ENCODE measurements at regions not wholly inside any gene's neighbourhood (a gene's known extent, or its start where the extent isn't known, plus 50 kb on each side); places are given as distances from the start of the nearest gene placed in this dataset.
"Not testable (repeated sequence)": the region's sequence is repeated elsewhere in the genome, so short reads cannot be mapped to it uniquely, and the experiment has no call there.

DNA sequence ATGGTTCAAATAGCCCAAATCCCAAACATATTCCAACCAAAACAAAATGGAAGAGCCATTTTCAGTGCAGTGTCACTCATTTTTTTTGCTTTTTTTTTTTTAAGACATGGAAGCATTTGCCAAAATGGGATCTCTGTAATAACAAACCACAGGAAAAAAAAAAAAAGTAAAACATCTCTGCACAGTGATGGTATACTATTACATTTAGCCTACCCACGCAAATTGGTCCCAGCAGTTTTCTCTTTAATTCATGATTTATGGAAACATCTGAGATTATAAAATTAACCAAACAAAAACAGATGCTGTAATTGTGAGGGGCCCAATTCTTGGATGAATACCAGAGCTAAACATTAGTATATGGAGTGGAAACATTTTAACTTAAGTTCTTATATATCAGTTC is 566.6 kb downstream of the ZNF608 start:
- DNase-seq: no peak

DNA sequence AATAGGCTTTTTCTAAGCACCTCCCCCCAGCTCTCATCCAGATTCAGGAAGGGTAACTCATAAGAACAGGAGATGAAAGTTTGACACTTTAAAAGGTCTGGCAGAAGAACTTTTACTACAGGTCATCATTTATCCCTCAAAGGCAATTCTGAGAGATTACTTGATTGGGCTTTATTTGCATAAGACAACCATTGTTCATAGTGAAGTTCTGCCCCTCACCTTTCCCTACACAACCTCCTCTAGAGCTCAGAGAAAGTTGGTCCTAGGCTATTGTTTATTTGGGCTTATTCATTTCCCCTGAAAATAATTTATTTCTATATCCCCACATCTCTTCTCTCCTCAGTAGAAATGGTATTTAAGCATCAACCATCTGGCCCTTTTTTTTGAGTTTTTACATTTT is 568.4 kb downstream of the ZNF608 start:
- no peak for DNase-seq

DNA sequence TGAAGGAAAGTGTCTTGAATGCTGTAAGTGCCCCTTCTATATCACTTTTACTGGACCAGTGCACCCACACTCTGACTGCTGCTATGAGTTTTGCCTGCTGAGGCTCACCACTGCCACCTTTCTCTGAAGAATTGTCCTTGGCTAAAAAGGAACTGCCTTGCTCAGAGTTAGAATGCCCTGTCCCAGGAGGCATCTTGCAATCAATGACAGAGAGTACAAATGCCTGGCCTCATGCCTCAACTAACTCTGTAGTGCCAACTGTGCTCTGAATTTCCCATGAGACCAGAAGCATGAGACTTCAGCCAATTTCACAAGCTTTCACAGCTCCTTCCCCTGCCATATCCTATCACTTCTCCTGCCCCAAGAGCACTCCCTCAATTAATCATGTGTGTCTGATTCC is 569.7 kb downstream of the ZNF608 start:
- no peak for DNase-seq

DNA sequence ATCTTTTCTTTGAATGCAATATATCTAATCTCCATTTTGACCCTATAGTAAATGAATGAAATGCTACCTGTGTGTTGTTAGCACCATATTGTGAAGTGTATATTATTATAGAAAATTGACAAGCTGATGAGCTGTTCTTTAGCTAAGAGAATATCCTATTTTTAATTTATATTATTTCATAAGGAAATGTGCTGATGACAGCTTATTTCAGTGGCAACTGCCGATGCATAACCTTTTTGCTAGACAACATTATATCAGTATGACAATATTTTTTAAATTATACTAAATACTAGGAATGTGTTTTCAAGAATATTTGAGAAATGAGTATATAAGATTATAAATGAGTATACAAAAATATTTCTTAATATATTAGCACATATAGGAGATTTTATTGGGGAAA is 573.1 kb downstream of the ZNF608 start:
- DNase-seq: no peak

DNA sequence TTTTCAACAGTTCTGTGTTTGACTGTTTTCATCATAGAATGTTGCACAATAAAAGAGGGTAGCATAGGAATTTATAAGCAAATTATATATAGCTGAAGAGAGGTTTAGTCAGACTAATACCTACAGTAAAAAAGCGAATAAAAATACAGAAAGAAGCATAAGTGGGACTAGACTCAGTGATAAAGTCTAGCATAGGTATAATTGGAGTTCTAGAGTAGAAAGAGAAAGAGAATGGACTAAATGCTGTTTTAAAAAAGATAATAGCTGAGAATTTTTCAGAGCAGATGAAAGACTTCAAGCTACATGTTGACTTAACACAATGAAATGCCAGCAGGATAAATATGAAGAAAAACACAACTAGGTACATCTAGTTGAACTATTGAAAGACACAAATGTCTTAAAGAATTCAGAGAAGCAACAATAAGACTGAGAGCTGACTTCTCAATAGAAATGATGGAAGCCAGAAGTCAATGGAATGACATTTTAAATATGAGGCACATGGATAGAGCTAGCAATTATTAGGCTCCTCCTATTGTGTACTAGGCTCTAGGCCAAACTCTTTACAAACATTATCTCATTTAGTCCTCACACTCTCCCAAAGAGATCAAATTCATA is 573.9 kb downstream of the ZNF608 start:
- no peak for DNase-seq

DNA sequence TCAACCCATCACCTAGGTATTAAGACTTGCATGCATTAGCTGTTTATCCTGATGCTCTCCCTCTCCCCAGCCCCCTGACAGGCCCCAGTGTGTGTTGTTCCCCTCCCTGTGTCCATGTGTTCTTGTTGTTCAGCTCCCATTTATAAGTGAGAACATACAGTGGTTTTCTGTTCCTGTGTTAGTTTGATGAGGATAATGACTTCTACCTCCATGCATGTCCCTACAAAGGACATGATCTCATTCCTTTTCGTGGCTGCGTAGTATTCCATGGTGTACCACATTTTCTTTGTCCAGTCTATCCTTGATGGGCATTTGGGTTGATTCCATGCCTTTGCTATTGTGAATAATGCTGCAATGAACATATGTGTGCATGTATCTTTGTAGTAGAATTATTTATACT is 578.3 kb downstream of the ZNF608 start:
- DNase-seq: not testable (repeated sequence)

DNA sequence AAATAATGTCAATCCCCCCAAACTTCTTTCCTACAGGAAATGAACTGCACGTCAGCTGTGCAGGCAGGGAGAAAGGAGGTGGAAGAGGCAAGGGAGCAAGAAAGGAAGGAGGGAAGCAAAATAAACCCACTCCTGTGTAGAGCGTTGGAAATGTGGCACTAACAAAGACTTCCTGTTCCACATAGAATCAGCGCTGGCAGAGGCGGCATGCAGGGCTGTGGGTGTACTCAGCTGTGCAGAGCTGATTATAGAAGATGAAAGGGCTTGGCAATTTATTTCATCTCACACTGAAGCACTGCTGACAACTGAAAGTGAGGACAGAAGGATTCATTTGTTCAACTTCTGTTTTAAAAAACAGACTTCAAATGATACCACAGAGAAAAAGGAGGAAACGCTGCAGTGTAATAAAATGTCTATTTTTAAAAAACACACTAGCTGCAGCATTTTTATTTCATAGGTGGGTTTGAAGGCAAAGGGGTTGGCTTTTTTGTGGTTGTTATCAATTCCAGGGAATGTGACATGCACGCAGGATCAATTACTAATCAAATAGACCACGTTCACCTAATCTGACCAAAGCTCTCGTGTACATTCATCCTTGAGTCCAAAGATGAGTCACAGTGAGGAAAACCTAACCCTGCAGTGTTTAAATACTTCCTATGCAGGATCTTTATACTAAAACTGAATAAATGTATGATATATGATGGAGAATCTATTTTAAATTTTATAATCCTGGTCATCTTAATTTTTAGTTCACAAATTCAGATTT is 583.5 kb downstream of the ZNF608 start:
- DNase-seq: peak in 1 of 2 donors; percentile 14

DNA sequence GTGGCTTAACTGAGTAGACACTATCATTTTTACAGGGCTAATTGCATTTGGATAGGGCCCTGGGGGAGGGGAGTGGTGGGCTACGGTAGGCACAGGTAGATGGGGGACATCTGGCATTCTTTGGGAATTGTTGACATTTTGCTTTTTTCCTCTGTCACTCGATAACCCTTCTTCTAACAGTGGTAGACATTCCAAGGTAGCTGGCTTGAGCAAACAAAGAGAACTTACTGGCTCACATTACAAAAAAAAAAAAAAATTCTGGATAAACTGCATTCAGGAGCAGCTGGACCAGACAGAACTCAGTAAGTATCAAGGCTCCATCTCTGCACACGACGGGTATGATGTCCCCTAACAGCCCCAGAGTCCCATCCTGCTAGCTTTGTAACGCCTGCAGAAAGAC is 585.2 kb downstream of the ZNF608 start:
- no peak for DNase-seq

DNA sequence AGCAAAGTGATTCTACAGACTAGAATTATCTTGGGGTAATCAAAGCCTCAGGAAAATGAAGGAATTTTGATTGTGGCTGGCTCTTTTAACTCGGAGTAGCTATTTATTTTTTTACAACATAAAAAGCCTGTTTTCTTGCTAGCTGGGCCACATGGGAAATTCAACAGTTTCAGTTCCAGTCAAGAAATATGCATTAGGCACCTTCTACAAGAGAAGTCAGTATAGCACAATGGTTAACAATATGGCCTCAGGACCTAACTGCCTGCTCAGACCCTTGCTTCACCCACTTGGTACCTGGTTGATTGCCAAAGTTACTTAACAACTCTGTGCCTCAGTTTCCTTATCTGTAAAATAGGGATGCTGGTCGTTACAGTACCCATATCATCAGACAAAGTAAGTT is 586.2 kb downstream of the ZNF608 start:
- no peak for DNase-seq

DNA sequence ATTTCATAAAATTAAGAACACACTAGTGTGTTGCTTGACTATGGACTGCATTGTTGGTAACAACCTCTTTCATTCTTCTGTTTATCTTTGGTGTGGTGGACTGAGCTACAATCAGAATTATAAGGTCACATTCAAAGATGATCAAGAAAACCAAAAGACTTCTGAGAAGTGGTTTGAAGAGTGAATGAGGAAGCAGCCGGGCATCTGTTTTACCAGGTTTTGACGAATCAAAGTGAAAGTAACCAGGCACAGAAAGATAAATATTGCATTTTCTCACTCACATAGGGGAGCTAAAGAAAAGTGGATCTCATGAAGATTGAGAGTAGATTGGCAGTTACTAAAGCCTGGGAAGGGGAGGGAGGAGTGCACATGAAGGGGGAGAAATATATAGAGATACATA is 589.1 kb downstream of the ZNF608 start:
- no peak for DNase-seq

DNA sequence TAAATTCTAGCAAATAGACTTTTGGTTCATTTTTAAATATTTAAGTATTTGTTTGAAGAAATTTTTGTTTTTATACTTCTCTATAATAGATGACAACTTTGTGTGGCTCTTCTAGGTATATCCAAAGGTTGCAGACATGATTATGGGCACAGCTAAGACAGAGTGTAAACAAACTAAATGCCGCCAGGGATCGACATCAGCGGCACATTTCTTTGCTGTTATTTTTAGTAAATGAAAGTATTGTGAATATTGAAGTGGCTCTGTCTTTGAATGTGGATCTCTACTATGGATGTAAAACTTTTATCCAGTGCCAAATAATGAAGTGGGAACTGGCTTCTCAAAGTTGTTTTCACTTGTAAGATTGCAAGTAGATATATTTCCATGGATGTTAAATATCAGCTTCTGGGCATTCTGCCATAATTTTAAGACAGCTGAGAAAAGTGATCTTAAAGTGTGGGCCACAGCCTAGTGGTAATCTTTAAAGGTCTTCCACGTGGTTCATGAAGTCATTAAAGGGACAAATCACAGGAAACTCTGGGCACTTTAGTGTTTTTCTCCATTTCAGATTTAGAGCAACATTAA is 589.9 kb downstream of the ZNF608 start:
- DNase-seq: peak; percentile 83 to 86

DNA sequence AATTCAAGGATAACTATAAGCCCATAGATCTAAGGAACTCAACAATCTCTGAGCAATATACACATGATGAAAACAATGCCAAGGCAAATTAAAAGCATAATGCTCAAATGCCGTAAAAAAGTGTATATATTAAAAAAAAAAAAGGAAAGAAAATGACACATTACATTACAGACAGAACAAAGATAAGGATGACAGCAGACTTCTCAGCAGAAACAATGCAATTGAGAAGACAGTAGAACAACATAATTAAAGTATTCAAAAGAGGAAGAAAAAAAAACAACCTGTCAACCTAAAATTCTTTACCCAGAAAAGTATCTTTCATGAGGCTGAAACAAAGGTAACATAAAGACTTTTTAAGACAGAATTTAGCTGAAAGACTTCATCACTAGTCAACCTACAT is 591.7 kb downstream of the ZNF608 start:
- DNase-seq: no peak

DNA sequence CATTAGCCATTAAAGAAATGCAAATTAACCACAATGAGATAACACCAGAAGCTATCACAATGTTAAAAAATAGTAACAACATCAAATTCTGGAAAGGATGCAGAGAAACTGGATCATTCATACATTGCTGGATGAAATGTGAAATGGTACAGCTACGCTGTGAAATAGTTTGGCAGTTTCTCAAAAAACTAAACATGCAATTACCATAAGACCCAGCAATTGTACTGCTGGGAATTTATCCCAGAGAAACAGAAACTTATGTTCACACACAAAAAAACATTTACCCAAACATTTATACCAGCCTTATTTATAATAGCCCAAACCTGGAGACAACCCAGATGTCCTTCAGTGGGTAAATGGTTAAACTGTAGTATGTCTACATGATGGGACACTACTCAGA is 592.9 kb downstream of the ZNF608 start:
- no peak for DNase-seq

DNA sequence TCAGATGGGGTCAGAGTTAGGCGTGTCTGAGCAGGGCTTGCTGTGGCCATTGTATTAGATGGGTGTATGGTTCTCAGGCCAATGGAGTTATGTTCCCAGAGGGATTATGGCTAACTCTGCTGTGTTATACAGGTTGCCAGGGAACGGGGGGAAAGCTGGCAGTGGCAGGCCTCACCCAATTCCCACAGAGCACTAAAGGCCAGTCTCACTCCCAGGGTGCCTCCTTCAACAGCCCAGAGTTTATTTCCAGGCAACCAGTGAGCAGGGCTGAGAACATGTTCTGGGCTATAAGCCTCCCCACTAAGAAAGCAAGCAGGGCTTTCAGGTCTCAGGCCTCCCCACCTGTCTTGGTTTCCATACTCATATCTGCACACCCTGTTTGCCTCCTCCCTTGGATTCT is 597.9 kb downstream of the ZNF608 start:
- DNase-seq: no peak

DNA sequence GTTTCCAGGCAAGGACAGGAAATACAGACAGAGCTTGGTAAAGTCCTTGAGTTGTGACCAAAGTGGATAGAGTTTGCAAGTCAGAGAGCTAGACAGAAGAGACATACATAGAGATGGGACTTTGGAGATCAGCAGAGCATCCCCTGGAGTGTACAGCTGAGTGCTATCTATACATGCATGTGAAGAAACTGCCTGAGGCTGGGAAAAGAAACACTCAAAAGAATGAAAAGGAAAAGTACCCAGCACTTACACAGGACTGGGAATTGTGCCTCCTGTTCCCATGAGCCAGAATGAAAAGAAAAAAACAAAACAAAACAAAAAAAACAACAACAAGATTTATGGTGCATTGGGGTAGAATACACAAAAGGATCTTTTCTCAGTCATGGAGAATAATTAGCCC is 606.4 kb downstream of the ZNF608 start:
- no peak for DNase-seq

DNA sequence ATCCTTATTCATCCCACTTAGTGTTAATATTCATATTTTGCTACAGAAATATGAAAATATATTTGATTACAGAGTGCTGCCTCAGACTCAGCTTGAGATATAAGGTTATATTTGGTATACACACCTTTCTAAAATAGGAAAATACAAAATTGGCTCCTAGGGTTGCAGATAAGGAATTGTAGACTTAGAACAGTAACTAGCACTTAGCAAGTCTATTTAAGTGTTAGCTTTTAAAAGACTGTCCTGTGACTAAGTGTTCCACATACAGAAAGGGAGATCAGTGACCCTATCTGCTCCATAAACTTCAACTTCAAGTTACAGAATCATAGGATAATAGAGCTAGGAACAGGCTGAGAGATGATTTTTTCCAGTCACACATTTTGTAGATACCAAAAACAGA is 607.0 kb downstream of the ZNF608 start:
- DNase-seq: no peak

DNA sequence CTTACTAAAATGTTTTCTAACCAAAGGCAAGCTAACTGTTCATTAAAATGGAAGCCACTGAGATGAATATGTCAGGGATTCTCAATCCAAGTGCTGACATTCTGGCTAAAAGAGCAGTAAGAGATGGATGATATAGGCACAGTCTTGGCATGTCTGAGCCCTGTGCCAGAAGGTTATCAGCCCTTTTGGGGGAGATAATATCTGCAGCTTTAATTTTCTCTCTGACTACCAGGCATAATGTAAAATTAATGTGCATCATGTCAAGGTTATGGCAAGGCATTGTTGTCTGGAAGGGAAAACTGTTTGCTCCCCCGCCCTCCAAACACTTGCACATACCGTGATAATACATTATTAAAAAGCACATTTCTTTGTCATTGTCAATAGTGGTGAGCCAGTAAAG is 609.8 kb downstream of the ZNF608 start:
- DNase-seq: no peak

DNA sequence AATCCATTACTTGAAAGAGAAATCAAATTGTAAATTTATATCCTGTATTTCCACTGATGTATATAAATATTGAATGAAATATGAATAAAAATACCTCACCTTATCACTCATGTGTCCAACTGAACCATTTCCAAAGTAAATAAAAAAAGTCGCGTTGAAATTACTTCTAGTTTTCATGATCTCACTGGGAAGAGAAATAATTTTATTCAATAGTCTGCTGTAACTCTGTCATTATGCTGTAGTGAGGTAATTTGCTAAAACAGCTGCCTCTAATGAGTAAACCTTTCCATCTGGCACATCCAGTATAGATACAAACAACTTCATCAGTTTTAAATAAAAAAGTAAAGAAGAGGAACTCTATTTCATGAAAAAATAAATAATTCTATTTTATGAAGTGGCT is 611.5 kb downstream of the ZNF608 start:
- DNase-seq: no peak

DNA sequence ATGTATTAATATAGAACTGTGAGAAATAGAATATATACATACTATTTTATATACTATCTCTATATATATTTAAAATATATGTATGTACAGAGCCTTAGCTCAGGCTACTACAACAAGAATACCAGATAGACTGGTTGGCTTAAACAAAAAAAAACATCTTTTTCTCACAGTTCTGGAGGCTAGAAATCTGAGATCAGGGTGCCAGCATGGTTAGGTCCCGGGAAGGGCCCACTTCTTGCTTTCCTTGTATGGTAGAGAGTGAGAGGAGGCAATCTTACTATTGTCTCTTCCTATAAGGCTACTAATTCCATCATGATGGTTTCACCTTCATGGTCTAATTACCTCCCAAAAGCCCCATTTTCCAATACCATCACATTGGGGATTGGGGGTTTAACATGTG is 613.0 kb downstream of the ZNF608 start:
- no peak for DNase-seq

DNA sequence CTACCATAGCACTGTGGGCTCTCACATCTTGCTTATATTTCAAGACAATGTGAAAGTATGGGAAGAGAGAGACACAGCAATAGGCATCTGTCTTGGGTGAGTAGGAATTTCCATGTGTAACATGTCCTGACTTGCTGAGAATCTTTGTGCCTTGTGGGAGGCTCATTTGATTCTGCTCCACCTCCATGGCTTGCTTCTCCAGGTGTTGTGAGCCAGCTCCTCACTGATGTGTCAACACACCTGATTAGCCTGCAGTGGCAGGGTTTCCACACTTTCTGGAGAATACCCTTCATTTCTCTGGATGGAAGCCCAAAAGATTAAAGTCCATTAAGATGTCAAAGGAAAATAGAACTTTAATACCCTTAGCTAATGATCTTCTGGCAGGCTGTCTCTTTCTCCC is 613.6 kb downstream of the ZNF608 start:
- DNase-seq: no peak

DNA sequence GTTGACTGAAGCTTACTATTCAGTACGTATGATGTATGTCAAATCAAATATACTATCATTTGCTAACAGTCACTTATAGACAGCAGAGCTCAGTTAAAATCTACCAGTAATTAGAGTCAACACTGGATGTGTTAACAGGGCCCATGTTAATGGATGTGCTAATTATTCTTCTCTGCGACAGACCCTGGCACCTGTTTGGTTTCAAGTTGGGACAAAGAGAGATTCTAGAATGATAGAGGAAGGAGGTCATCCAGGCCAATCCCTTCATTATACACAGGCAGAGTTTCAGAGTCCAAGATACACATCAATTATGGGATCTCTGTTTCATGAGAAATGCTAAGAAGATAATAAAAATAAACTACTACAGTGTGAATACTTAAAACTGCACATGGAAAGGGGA is 615.0 kb downstream of the ZNF608 start:
- DNase-seq: no peak

DNA sequence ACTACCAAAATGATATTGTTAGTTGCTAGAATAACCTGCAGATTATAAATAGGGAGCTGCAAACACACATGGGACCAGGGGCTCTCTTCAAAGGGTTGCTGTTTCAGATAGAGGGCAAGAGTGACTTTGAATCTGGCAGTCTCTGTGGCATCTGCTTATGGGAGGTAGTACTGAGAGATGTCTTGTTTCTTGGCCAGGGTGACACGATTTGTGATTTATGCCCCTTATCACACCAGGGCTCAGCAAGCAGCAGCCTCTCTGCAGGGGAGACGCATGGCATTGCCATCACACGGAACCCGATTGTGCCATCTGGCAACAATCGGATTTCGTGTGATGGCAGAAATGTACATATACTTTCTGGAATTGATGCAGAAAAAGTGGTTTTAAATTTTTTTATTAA is 615.6 kb downstream of the ZNF608 start:
- DNase-seq: no peak

DNA sequence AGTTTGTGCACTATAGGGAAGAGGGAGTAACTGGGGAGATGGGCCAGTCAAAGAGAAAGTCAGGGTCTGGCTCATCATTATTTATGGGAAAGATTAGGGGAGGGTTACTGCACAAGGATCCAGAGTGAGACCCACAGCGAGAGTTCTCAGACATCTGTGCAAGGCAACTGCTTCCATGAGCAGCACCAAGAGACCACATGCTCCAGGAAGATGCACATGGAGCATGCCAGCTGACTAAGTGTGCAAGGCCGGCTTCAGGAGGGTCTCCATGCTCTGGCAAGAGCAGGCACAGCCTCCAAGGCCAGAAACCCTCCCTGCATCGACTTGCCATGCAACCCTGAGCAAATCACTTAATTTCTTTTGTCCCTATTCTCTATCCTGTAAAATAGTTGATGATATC is 616.9 kb downstream of the CSNK1G3 start:
- DNase-seq: no peak
